H9 (cell line): ENCODE measurements at regions not wholly inside any gene's neighbourhood (a gene's known extent, or its start where the extent isn't known, plus 50 kb on each side); places are given as distances from the start of the nearest gene placed in this dataset.

Experiments used
- DNase-seq: peaks from one replicate; pipeline ENCODE4 v3.0.0-alpha.2; 2017
- H2AFZ ChIP-seq: one replicate; pipeline ENCODE4 v1.6.1; 2013; ENCODE audit warnings: mild to moderate bottlenecking, low read length, control low read depth, moderate library complexity
- H2AK5ac ChIP-seq: 2 replicates; pipeline ENCODE4 v1.6.1; 2013; ENCODE audit warnings: low read length, control low read depth, mixed read lengths; ENCODE audit not compliant: insufficient read length
- H2BK120ac ChIP-seq: one replicate; pipeline ENCODE4 v1.6.1; 2013; ENCODE audit warnings: low read depth, mild to moderate bottlenecking, low read length, control low read depth, inconsistent platforms; ENCODE audit not compliant: poor library complexity, severe bottlenecking
- H2BK12ac ChIP-seq: 2 replicates; pipeline ENCODE4 v1.6.1; 2013; ENCODE audit warnings: low read length, control low read depth, mixed read lengths, low read depth; ENCODE audit not compliant: insufficient read length
- H2BK15ac ChIP-seq: 2 replicates; pipeline ENCODE4 v1.6.1; 2013; ENCODE audit warnings: low read depth, low read length, control low read depth
- H2BK20ac ChIP-seq: one replicate; pipeline ENCODE4 v1.6.1; 2013; ENCODE audit warnings: low read depth, mild to moderate bottlenecking, low read length, control low read depth, inconsistent platforms; ENCODE audit not compliant: poor library complexity, severe bottlenecking
- H2BK5ac ChIP-seq: 2 replicates; pipeline ENCODE4 v1.6.1; 2013; ENCODE audit warnings: low read length, control low read depth, mixed read lengths; ENCODE audit not compliant: insufficient read length
- H3K14ac ChIP-seq: 2 replicates; pipeline ENCODE4 v1.6.1; 2013; ENCODE audit warnings: low read length, control low read depth; ENCODE audit not compliant: insufficient read depth
- H3K18ac ChIP-seq: 2 replicates; pipeline ENCODE4 v1.6.1; 2013; ENCODE audit warnings: low read depth, mild to moderate bottlenecking, mixed read lengths, low read length, control low read depth; ENCODE audit not compliant: insufficient read length
- H3K23ac ChIP-seq: 2 replicates; pipeline ENCODE4 v1.6.1; 2013; ENCODE audit warnings: low read length, control low read depth, mixed read lengths, low read depth; ENCODE audit not compliant: insufficient read length
- H3K23me2 ChIP-seq: 2 replicates; pipeline ENCODE4 v1.6.1; 2013; ENCODE audit warnings: low read depth, mild to moderate bottlenecking, mixed read lengths, low read length, control low read depth; ENCODE audit not compliant: insufficient read length, poor library complexity, severe bottlenecking
- H3K27ac ChIP-seq: 2 replicates; pipeline ENCODE4 v1.5.1; 2013; ENCODE audit warnings: low read length, control low read depth, mixed read lengths, low read depth; ENCODE audit not compliant: insufficient read length
- H3K27me3 ChIP-seq: 2 replicates; pipeline ENCODE4 v1.6.1; 2013; ENCODE audit warnings: low read length, control low read depth, inconsistent platforms; ENCODE audit not compliant: insufficient read depth
- H3K4ac ChIP-seq: 2 replicates; pipeline ENCODE4 v1.6.1; 2013; ENCODE audit warnings: low read depth, mild to moderate bottlenecking, control low read depth, inconsistent platforms, low read length, moderate library complexity
- H3K4me1 ChIP-seq: 2 replicates; pipeline ENCODE4 v1.6.1; 2013; ENCODE audit warnings: low read length, control low read depth, inconsistent platforms; ENCODE audit not compliant: insufficient read depth
- H3K4me2 ChIP-seq: 2 replicates; pipeline ENCODE4 v1.6.1; 2013; ENCODE audit warnings: low read length, control low read depth, mixed read lengths; ENCODE audit not compliant: insufficient read length, insufficient read depth
- H3K56ac ChIP-seq: 2 replicates; pipeline ENCODE4 v1.6.1; 2013; ENCODE audit warnings: low read depth, mild to moderate bottlenecking, mixed read lengths, low read length, control low read depth; ENCODE audit not compliant: insufficient read length
- H3K79me1 ChIP-seq: 2 replicates; pipeline ENCODE4 v1.6.1; 2013; ENCODE audit warnings: low read depth, mild to moderate bottlenecking, moderate library complexity, low read length, control low read depth, inconsistent platforms; ENCODE audit not compliant: insufficient read depth, poor library complexity, severe bottlenecking
- H3K79me2 ChIP-seq: 2 replicates; pipeline ENCODE4 v1.6.1; 2013; ENCODE audit warnings: low read length, control low read depth, inconsistent platforms; ENCODE audit not compliant: insufficient read depth
- H3K9ac ChIP-seq: 2 replicates; pipeline ENCODE4 v1.6.1; 2013; ENCODE audit warnings: low read length, control low read depth, mixed read lengths; ENCODE audit not compliant: insufficient read length; ENCODE audit errors: extremely low read depth
- H3K9me3 ChIP-seq: one replicate; pipeline ENCODE4 v1.6.1; 2013; ENCODE audit warnings: low read depth, low read length, inconsistent platforms; ENCODE audit not compliant: control insufficient read depth
- H3T11ph ChIP-seq: one replicate; pipeline ENCODE4 v1.6.1; 2013; ENCODE audit warnings: mild to moderate bottlenecking, low read length, control low read depth, inconsistent platforms
- H4K20me1 ChIP-seq: one replicate; pipeline ENCODE4 v1.6.1; 2013; ENCODE audit not compliant: control insufficient read depth, insufficient read length, insufficient read depth
- H4K5ac ChIP-seq: 2 replicates; pipeline ENCODE4 v1.6.1; 2013; ENCODE audit warnings: low read depth, mild to moderate bottlenecking, mixed read lengths, low read length, control low read depth; ENCODE audit not compliant: insufficient read length
- H4K8ac ChIP-seq: replicated peaks from 2 replicates; pipeline ENCODE4 v1.6.1; 2013; ENCODE audit warnings: low read length, control low read depth, mixed read lengths, low read depth; ENCODE audit not compliant: insufficient read length
- H4K91ac ChIP-seq: 2 replicates; pipeline ENCODE4 v1.6.1; 2013; ENCODE audit warnings: low read depth, mild to moderate bottlenecking, moderate library complexity, mixed read lengths, low read length, control low read depth; ENCODE audit not compliant: insufficient read length
- H3K27ac Mint-ChIP-seq, 3 experiments: 2 replicates in 2 of 3; 3 replicates in 1 of 3; pipeline ENCODE4 v1.8.0; 2020 to 2021; ENCODE audit warnings: mixed read lengths in 3 of 3, mild to moderate bottlenecking in 1 of 3, moderate library complexity in 1 of 3
- H3K27me3 Mint-ChIP-seq: 2 replicates; pipeline ENCODE4 v1.8.0; 2021; ENCODE audit warnings: low read depth, mild to moderate bottlenecking, moderate library complexity, mixed read lengths
- H3K36me3 Mint-ChIP-seq, 3 experiments: 2 replicates in 2 of 3; 3 replicates in 1 of 3; pipeline ENCODE4 v1.8.0; 2020 to 2021; ENCODE audit warnings: low read depth in 3 of 3, mixed read lengths in 3 of 3; ENCODE audit not compliant: insufficient read depth in 1 of 3
- H3K4me1 Mint-ChIP-seq, 2 experiments: 2 replicates each; pipeline ENCODE4 v1.8.0; 2020; ENCODE audit warnings: mixed read lengths in 2 of 2
- H3K4me3 Mint-ChIP-seq, 2 experiments: 2 replicates in 1 of 2; 3 replicates in 1 of 2; pipeline ENCODE4 v1.8.0; 2020 to 2021; ENCODE audit warnings: mild to moderate bottlenecking in 2 of 2, mixed read lengths in 2 of 2, moderate library complexity in 1 of 2
- H3K9me3 Mint-ChIP-seq, 2 experiments: 2 replicates in 1 of 2; 3 replicates in 1 of 2; pipeline ENCODE4 v1.8.0; 2020; ENCODE audit warnings: mild to moderate bottlenecking in 2 of 2, mixed read lengths in 2 of 2, moderate library complexity in 1 of 2
- CTCF ChIP-seq: fragments of 200-600 bp; sonication (generic); conservative IDR thresholded peaks from 3 replicates; pipeline ENCODE4 v1.8.0; 2021; ENCODE audit warnings: antibody characterized with exemption, mild to moderate bottlenecking
- WGBS: extraction: QIAGEN DNeasy Blood & Tissue Kit; methylation state at CpG from one replicate; pipeline ENCODE4 v1.1.7; 2013; ENCODE audit warnings: missing lambda C conversion rate, low lambda C conversion rate, mixed read lengths; ENCODE audit not compliant: insufficient read length; ENCODE audit errors: extremely low coverage; 5-methylcytosine and 5-hydroxymethylcytosine counted together

- Histone ChIP-seq H4K5ac (no peak overlapping the region), H3K23me2 (no peaks in the 10 kb centered on the region), H2BK20ac (no peak overlapping the region), H3K9ac (no peak overlapping the region), H3K4me2 (no peak overlapping the region), H2BK15ac (no peak overlapping the region), H4K91ac (no peak overlapping the region), H3K18ac (no peak overlapping the region), H3K4ac (no peak overlapping the region), H2AFZ (no peak overlapping the region), H3K79me2 (no peaks in the 10 kb centered on the region), H3K79me1 (no peaks in the 10 kb centered on the region), H2BK120ac (no peak overlapping the region), H2AK5ac (no peak overlapping the region), H4K20me1 (no peaks in the 10 kb centered on the region), H3K27me3 (no peaks in the 10 kb centered on the region), H4K8ac (no peak overlapping the region), H3K23ac (no peak overlapping the region), H3K9me3 (no peaks in the 10 kb centered on the region), H3K56ac (no peak overlapping the region), H2BK5ac (no peak overlapping the region), H3T11ph (no peak overlapping the region), H2BK12ac (no peak overlapping the region), H3K4me1 (peaks cover 3% of the 10 kb centered on the region; the same call in 1 of the 2 replicates), H3K27ac (no peak overlapping the region), H3K14ac (no peak overlapping the region)
- Mint-ChIP-seq H3K4me3 (no peak overlapping the region), H3K27me3 (no peaks in the 10 kb centered on the region), H3K4me1 (peaks cover 23 to 24% of the 10 kb centered on the region in 2 experiments), H3K36me3 (peaks cover 0 to 2% (median 0%) of the 10 kb centered on the region in 3 experiments; a peak in 1 of 7 replicates), H3K27ac (no peak overlapping the region), H3K9me3 (no peaks in the 10 kb centered on the region)
- no CpG with 5 or more reads among the region's 1 CpG for WGBS
- TF ChIP-seq CTCF, result no peak
- DNase-seq, result no peak
Observed at GRCh38 chr12:19065871-19066270, 63.7 kb upstream of the PLEKHA5 start.
